ENCODE measurements at regions not wholly inside any gene's neighbourhood (a gene's known extent, or its start where the extent isn't known, plus 50 kb on each side); places are given as distances from the start of the nearest gene placed in this dataset.
"Not testable (repeated sequence)": the region's sequence is repeated elsewhere in the genome, so short reads cannot be mapped to it uniquely, and the experiment has no call there.

DNA sequence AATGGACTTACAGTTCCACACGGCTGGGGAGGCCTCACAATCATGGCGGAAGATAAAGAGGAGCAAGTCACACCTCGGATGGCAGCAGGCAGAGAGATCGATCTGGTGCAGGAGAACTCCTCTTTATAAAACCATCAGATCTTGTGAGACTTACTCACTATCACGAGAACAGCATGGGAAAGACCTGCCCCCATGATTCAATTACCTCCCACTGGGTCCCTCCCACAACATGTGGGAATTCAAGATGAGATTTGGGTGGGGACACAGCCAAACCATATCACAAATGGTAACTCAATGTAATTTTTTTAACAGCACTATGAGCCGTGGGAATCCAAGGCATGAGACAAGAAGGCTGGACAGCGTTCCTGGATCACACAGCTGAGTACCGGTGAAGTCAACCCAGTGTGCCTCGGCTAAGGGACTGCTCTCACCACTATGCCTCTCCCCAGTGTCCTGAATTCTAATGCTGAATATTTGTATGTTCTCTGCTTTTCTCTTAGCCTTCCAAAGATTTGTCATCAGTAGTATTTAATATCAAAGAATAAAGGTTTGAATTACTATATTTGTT lies 84.3 kb downstream of the IRS2 start:
- Mint-ChIP-seq H3K4me1 (ENCODE audit: low read depth) (peaks cover 13% of the 10 kb centered on the region), H3K27me3 (peaks cover 28% of the 10 kb centered on the region)
- H3K36me3 Mint-ChIP-seq (ENCODE audit: low read depth); H3K9me3 Mint-ChIP-seq; H3K27ac Mint-ChIP-seq; H3K4me3 Mint-ChIP-seq: not testable (repeated sequence)

GRCh38 chr13:109700176-109700575 lies 86.2 kb downstream of the IRS2 start:
- Mint-ChIP-seq H3K4me3 (no peak overlapping the region), H3K9me3 (no peaks in the 10 kb centered on the region), H3K27me3 (peaks cover 21% of the 10 kb centered on the region)

DNA sequence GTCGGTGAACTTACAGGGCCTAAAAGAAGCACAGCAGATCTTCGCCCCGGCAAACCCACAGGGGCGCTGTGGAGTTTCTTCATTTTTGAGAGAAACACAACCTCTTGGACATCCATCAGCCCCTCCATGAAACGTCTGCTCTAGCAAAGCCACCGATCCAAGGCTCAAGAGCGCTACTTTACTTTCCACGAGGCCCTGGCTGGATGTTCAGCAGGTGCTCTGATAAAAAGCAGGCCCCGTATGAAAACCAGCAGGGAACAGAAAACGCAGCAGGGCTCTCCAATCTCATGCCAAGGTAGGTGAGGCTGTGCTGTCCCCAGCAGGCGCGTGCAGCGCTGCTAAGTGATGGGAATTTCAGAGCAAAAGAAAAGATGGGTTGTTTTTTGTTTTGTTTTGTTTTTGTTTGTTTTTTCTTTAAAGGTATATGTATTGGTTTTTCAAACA lies 86.7 kb downstream of the IRS2 start:
- Mint-ChIP-seq H3K4me1 (ENCODE audit: low read depth) (peaks cover 7% of the 10 kb centered on the region), H3K9me3 (no peaks in the 10 kb centered on the region), H3K27ac (no peak overlapping the region), H3K36me3 (ENCODE audit: low read depth) (no peaks in the 10 kb centered on the region), H3K4me3 (no peak overlapping the region), H3K27me3 (peaks cover 15% of the 10 kb centered on the region)

More at GRCh38 chr13:109700176-109700575, 86.2 kb downstream of the IRS2 start:
- H3K27ac Mint-ChIP-seq = no peak overlapping the region
- peaks cover 11% of the 10 kb centered on the region for H3K4me1 Mint-ChIP-seq (ENCODE audit: low read depth)
- H3K36me3 Mint-ChIP-seq (ENCODE audit: low read depth) = no peaks in the 10 kb centered on the region

GRCh38 chr13:109698779-109699178 lies 87.6 kb downstream of the IRS2 start:
- peaks cover 11% of the 10 kb centered on the region for H3K27me3 Mint-ChIP-seq
- H3K27ac Mint-ChIP-seq = no peak overlapping the region
- H3K36me3 Mint-ChIP-seq (ENCODE audit: low read depth) = no peaks in the 10 kb centered on the region
- no peaks in the 10 kb centered on the region for H3K9me3 Mint-ChIP-seq
- H3K4me3 Mint-ChIP-seq = no peak overlapping the region
- H3K4me1 Mint-ChIP-seq (ENCODE audit: low read depth) = peaks cover 7% of the 10 kb centered on the region

GRCh38 chr13:109697936-109698335 lies 88.4 kb downstream of the IRS2 start:
- no peaks in the 10 kb centered on the region for H3K9me3 Mint-ChIP-seq
- peaks cover 7% of the 10 kb centered on the region for H3K4me1 Mint-ChIP-seq (ENCODE audit: low read depth)
- peaks cover 4% of the 10 kb centered on the region for H3K27me3 Mint-ChIP-seq

GRCh38 chr13:109695402-109696190 lies 90.8 kb downstream of the IRS2 start:
- Mint-ChIP-seq H3K36me3 (ENCODE audit: low read depth) (no peaks in the 10 kb centered on the region), H3K27me3 (no peaks in the 10 kb centered on the region), H3K4me3 (no peak overlapping the region), H3K9me3 (no peaks in the 10 kb centered on the region), H3K4me1 (ENCODE audit: low read depth) (peaks cover 7% of the 10 kb centered on the region), H3K27ac (peak overlapping the region; percentile 27)

More at GRCh38 chr13:109697936-109698335, 88.4 kb downstream of the IRS2 start:
- Mint-ChIP-seq H3K4me3 (no peak overlapping the region), H3K36me3 (ENCODE audit: low read depth) (no peaks in the 10 kb centered on the region), H3K27ac (no peak overlapping the region)

GRCh38 chr13:109694972-109695371 lies 91.4 kb downstream of the IRS2 start:
- Mint-ChIP-seq H3K4me1 (ENCODE audit: low read depth) (peaks cover 2% of the 10 kb centered on the region), H3K27me3 (no peaks in the 10 kb centered on the region), H3K9me3 (no peaks in the 10 kb centered on the region), H3K27ac (no peak overlapping the region), H3K36me3 (ENCODE audit: low read depth) (no peaks in the 10 kb centered on the region), H3K4me3 (no peak overlapping the region)

GRCh38 chr13:109693213-109693612 lies 93.2 kb downstream of the IRS2 start:
- Mint-ChIP-seq H3K36me3 (ENCODE audit: low read depth) (no peaks in the 10 kb centered on the region), H3K27ac (no peak overlapping the region), H3K4me3 (no peak overlapping the region), H3K27me3 (no peaks in the 10 kb centered on the region), H3K4me1 (ENCODE audit: low read depth) (no peaks in the 10 kb centered on the region), H3K9me3 (no peaks in the 10 kb centered on the region)

DNA sequence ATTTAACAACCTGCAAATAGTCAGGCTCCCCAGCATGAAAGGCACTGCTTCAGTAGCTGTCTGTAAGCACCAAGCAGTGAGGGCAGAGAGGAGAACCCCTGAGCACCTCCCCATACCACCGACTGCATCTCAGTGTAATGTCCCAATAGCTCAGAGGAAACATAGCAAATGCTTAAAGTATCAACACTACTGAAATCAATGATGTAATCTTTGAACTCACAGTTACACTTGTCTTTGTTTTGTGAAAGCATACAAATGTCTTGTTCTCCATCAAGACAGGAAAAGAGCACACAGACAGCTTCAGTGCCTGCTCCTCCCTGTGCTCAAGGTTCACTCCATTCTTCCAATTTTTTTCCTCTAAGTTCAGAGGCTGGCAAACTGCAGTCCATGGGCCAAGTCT lies 94.7 kb downstream of the IRS2 start:
- Mint-ChIP-seq H3K36me3 (ENCODE audit: low read depth) (no peaks in the 10 kb centered on the region), H3K4me1 (ENCODE audit: low read depth) (no peaks in the 10 kb centered on the region), H3K4me3 (no peak overlapping the region), H3K9me3 (no peaks in the 10 kb centered on the region), H3K27me3 (no peaks in the 10 kb centered on the region), H3K27ac (no peak overlapping the region)

- Mint-ChIP-seq H3K27ac (no peak overlapping the region), H3K36me3 (ENCODE audit: low read depth) (no peaks in the 10 kb centered on the region), H3K9me3 (no peaks in the 10 kb centered on the region), H3K4me1 (ENCODE audit: low read depth) (no peaks in the 10 kb centered on the region), H3K27me3 (peaks cover 4% of the 10 kb centered on the region), H3K4me3 (no peak overlapping the region)
Observed at GRCh38 chr13:109687559-109688448, 98.6 kb downstream of the IRS2 start.

GRCh38 chr13:109685203-109685602 lies 101.2 kb downstream of the IRS2 start:
- Mint-ChIP-seq H3K4me1 (ENCODE audit: low read depth) (no peaks in the 10 kb centered on the region), H3K36me3 (ENCODE audit: low read depth) (no peaks in the 10 kb centered on the region), H3K9me3 (no peaks in the 10 kb centered on the region), H3K27ac (no peak overlapping the region), H3K27me3 (peaks cover 4% of the 10 kb centered on the region), H3K4me3 (no peak overlapping the region)

GRCh38 chr13:109684824-109685202 lies 101.6 kb downstream of the IRS2 start:
- no peaks in the 10 kb centered on the region for H3K36me3 Mint-ChIP-seq (ENCODE audit: low read depth)
- H3K27me3 Mint-ChIP-seq = peaks cover 4% of the 10 kb centered on the region
- no peaks in the 10 kb centered on the region for H3K9me3 Mint-ChIP-seq
- H3K4me1 Mint-ChIP-seq (ENCODE audit: low read depth) = no peaks in the 10 kb centered on the region
- H3K27ac Mint-ChIP-seq = no peak overlapping the region
- no peak overlapping the region for H3K4me3 Mint-ChIP-seq

- Mint-ChIP-seq H3K4me3 (no peak overlapping the region), H3K9me3 (no peaks in the 10 kb centered on the region), H3K4me1 (ENCODE audit: low read depth) (no peaks in the 10 kb centered on the region), H3K27ac (no peak overlapping the region), H3K27me3 (peaks cover 4% of the 10 kb centered on the region), H3K36me3 (ENCODE audit: low read depth) (no peaks in the 10 kb centered on the region)
Observed at GRCh38 chr13:109684084-109684823, 102.1 kb downstream of the IRS2 start.

GRCh38 chr13:109682534-109683244 lies 103.7 kb downstream of the IRS2 start:
- Mint-ChIP-seq H3K4me3 (no peak overlapping the region), H3K36me3 (ENCODE audit: low read depth) (no peaks in the 10 kb centered on the region)

More at GRCh38 chr13:109682534-109683244, 103.7 kb downstream of the IRS2 start:
- Mint-ChIP-seq H3K4me1 (ENCODE audit: low read depth) (no peaks in the 10 kb centered on the region), H3K27me3 (peaks cover 4% of the 10 kb centered on the region), H3K27ac (no peak overlapping the region), H3K9me3 (no peaks in the 10 kb centered on the region)
